Thyroid gland (tissue), 4 donors: ENCODE measurements at regions not wholly inside any gene's neighbourhood (a gene's known extent, or its start where the extent isn't known, plus 50 kb on each side); places are given as distances from the start of the nearest gene placed in this dataset.
"Not testable (repeated sequence)": the region's sequence is repeated elsewhere in the genome, so short reads cannot be mapped to it uniquely, and the experiment has no call there.

ENCODE experiments used
- DNase-seq, 2 donors: peaks; one replicate each; pipeline ENCODE4 v3.0.0-alpha.2; 2019
- H3K27ac ChIP-seq, 3 donors: fragments of 200-600 bp; sonication (generic); 1 replicate in 2 of 3; 2 replicates in 1 of 3; pipeline ENCODE4 v1.5.1; 2016 to 2019; ENCODE audit warnings: mild to moderate bottlenecking in 1 of 3, moderate library complexity in 1 of 3
- H3K27me3 ChIP-seq: fragments of 200-600 bp; sonication (generic); one replicate; pipeline ENCODE4 v1.5.1; 2019
- H3K36me3 ChIP-seq, 2 donors: fragments of 200-600 bp; sonication (generic); one replicate each; pipeline ENCODE4 v1.5.1; 2016 to 2019
- H3K4me1 ChIP-seq, 2 donors: fragments of 200-600 bp; sonication (generic); one replicate each; pipeline ENCODE4 v1.5.1; 2017 to 2019
- H3K4me3 ChIP-seq, 3 donors: fragments of 200-600 bp; sonication (generic); replicated peaks in 1 of 3; 1 replicate in 2 of 3; 2 replicates in 1 of 3; pipeline ENCODE4 v1.5.1; 2016; ENCODE audit warnings: mild to moderate bottlenecking in 1 of 3
- H3K9me3 ChIP-seq: fragments of 200-600 bp; sonication (generic); one replicate; pipeline ENCODE4 v1.5.1; 2017
- POLR2A ChIP-seq, 2 donors: fragments of 450-650 bp; IDR thresholded peaks; one replicate each; pipeline ENCODE4 v1.6.1; 2017; ENCODE audit warnings: antibody characterized with exemption in 2 of 2, mild to moderate bottlenecking in 2 of 2, moderate library complexity in 1 of 2
- WGBS, 2 donors: methylation state at CpG; one replicate each; pipeline ENCODE4 v1.1.5; 2017; 5-methylcytosine and 5-hydroxymethylcytosine counted together
- intact Hi-C: fragments of 100-400 bp; cut with DNase I; formaldehyde crosslinking; loops from one replicate; pipeline ENCODE4 v1.15.1; 2023
- TF ChIP-seq, protein P1 (sequence below), 6 experiments: fragments of 200-600 bp in 3 of 6; fragments of 450-650 bp in 3 of 6; sonication (generic) in 3 of 6; IDR thresholded peaks; one replicate each; pipeline ENCODE4 v1.5.1; 2016 to 2019; ENCODE audit warnings: antibody characterized with exemption in 6 of 6, mild to moderate bottlenecking in 2 of 6, inconsistent platforms in 1 of 6, moderate library complexity in 1 of 6

GRCh38 chr9:124084087-124084486 lies 72.5 kb downstream of the LHX2 start:
- Histone ChIP-seq H3K9me3 (no peaks in the 10 kb centered on the region), H3K27me3 (no peaks in the 10 kb centered on the region), H3K4me1 (no peaks in the 10 kb centered on the region), H3K4me3 (no peak overlapping the region), H3K36me3 (no peaks in the 10 kb centered on the region), H3K27ac (no peak overlapping the region)
- WGBS, 2 donors, result 81 to 90% methylated on average over 7 of the region's 7 CpGs
- intact Hi-C loops, result no loop called here
- no peak for DNase-seq
- TF ChIP-seq, protein P1, sequence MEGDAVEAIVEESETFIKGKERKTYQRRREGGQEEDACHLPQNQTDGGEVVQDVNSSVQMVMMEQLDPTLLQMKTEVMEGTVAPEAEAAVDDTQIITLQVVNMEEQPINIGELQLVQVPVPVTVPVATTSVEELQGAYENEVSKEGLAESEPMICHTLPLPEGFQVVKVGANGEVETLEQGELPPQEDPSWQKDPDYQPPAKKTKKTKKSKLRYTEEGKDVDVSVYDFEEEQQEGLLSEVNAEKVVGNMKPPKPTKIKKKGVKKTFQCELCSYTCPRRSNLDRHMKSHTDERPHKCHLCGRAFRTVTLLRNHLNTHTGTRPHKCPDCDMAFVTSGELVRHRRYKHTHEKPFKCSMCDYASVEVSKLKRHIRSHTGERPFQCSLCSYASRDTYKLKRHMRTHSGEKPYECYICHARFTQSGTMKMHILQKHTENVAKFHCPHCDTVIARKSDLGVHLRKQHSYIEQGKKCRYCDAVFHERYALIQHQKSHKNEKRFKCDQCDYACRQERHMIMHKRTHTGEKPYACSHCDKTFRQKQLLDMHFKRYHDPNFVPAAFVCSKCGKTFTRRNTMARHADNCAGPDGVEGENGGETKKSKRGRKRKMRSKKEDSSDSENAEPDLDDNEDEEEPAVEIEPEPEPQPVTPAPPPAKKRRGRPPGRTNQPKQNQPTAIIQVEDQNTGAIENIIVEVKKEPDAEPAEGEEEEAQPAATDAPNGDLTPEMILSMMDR (IDR thresholded peaks at IDR 0.05), result no peak
- no peak for TF ChIP-seq POLR2A (IDR thresholded peaks at IDR 0.05)

- 91 to 97% methylated on average over 2 of the region's 2 CpGs for WGBS, 2 donors
- intact Hi-C loops, result no loop called here
Observed at GRCh38 chr9:124087226-124087625, 75.7 kb downstream of the LHX2 start.

GRCh38 chr9:124088476-124088837 lies 76.9 kb downstream of the LHX2 start:
- intact Hi-C loops, result no loop called here
- TF ChIP-seq POLR2A (IDR thresholded peaks at IDR 0.05), result no peak
- TF ChIP-seq, protein P1 (IDR thresholded peaks at IDR 0.05), result no peak
- DNase-seq, result no peak
- no peaks in the 10 kb centered on the region for H3K27me3 ChIP-seq
- H3K4me1 ChIP-seq, result no peaks in the 10 kb centered on the region
- H3K36me3 ChIP-seq, result no peaks in the 10 kb centered on the region
- H3K9me3 ChIP-seq, result no peaks in the 10 kb centered on the region
- H3K4me3 ChIP-seq, result no peak overlapping the region
- WGBS, 2 donors, result 80 to 81% methylated on average over 13 of the region's 13 CpGs
- no peak overlapping the region for H3K27ac ChIP-seq

More at GRCh38 chr9:124087226-124087625, 75.7 kb downstream of the LHX2 start:
- Histone ChIP-seq H3K27me3 (no peaks in the 10 kb centered on the region), H3K4me3 (no peak overlapping the region), H3K4me1 (no peaks in the 10 kb centered on the region), H3K27ac (no peak overlapping the region), H3K9me3 (no peaks in the 10 kb centered on the region), H3K36me3 (no peaks in the 10 kb centered on the region)
- DNase-seq, result no peak
- no peak for TF ChIP-seq POLR2A (IDR thresholded peaks at IDR 0.05)
- TF ChIP-seq, protein P1 (IDR thresholded peaks at IDR 0.05), result no peak

DNA sequence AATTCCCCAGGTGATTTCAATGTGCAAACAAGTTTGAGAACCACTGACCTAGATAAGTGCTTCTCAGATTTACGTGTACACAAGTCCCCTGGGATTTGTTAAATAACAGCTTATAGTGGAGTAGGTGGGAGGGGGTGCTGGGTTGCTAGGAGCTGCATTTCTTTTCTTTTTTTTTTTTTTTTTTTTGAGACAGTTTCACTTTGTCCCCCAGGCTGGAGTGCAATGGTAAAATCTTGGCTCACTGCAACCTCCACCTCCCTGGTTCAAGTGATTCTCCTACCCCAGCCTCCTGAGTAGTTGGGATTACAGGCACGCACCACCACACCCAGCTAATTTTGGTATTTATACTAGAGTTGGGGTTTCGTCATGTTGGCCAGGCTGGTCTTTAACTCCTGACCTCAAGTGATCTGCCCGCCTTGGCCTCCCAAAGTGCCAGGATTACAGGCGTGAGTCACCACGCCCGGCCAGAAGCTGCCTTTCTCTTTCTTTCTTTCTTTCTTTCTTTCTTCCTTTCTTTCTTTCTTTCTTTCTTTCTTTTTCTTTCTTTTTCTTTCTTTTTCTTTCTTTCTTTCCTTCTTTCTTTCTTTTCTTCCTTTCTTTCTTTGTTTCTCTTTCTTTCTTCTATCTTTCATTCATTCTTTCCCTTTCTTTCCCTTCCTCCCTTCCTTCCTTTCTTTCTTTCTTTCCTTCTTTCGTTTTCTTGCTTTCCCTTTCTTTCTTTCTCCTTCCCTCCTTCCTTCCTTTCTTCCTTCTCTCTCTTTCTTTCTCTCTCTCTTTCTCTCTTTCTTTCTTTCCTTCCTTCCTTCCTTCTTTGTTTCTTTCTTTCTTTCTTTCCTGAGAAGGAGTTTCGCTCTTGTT lies 78.3 kb downstream of the LHX2 start:
- intact Hi-C loops, H3K27me3 ChIP-seq, H3K36me3 ChIP-seq, H3K27ac ChIP-seq, H3K9me3 ChIP-seq, DNase-seq, H3K4me1 ChIP-seq, H3K4me3 ChIP-seq: not testable (repeated sequence)
- 81 to 85% methylated on average over 9 of the region's 9 CpGs for WGBS, 2 donors

DNA sequence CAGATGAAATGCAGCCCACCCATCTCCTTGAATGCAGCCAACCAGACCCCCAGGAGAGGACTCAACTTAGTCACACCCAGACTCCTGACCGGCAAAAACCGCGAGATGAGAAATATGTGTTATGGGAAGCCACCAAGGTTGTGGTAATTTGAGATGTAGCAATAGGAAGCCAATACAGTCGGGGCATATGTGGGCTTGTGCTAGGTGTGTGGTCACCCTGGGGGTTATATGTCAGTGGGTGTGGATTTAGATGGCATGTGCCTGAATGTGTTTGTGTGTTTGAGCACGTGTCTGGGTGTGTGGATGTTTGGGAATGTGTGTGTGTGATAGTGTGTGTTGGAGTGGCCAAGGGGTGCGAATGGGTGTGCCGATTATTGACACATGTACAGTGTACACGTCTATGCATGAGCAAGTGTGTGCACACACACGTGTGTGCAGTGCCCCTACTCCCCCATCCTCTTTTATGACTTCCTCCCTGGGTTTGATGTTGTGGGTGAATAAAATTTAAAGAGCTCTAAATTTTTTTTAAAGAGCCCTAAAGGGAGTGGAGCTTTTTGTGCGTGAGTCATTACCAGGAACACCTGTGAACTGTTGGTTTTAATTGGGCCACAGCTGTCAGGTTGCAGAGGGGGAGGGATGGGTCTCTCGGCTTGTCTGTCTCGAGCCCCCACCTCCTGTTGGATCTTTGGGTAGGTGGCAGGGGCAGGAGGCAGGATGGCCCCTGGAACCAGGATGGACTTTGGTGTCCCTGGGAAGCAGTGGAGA lies 86.8 kb downstream of the LHX2 start:
- no peaks in the 10 kb centered on the region for H3K27me3 ChIP-seq
- H3K4me3 ChIP-seq, result no peak overlapping the region
- no peak for DNase-seq
- TF ChIP-seq, protein P1 (IDR thresholded peaks at IDR 0.05), result no peak
- H3K27ac ChIP-seq, result no peak overlapping the region
- no peaks in the 10 kb centered on the region for H3K36me3 ChIP-seq
- no peaks in the 10 kb centered on the region for H3K4me1 ChIP-seq
- WGBS, 2 donors, result 74 to 77% methylated on average over 12 of the region's 12 CpGs
- intact Hi-C loops, result no loop called here
- no peaks in the 10 kb centered on the region for H3K9me3 ChIP-seq
